Kidney (tissue), 13 donors: ENCODE measurements at regions not wholly inside any gene's neighbourhood (a gene's known extent, or its start where the extent isn't known, plus 50 kb on each side); places are given as distances from the start of the nearest gene placed in this dataset.

Experiments
- DNase-seq, 5 donors: peaks; one replicate each; pipeline ENCODE4 v3.0.0-alpha.2; 2013 to 2020
- FAIRE-seq: peaks from 2 replicates; lab custom pipeline; 2012; peaks lifted over from hg19 to GRCh38; lab: Jason Lieb, UNC
- H3K27ac ChIP-seq, 2 donors: one replicate each; pipeline ENCODE4 v1.7.0; 2013; ENCODE audit warnings: low read depth in 2 of 2, low read length in 2 of 2, inconsistent platforms in 1 of 2
- H3K27me3 ChIP-seq: one replicate; pipeline ENCODE4 v1.7.1; 2013; ENCODE audit warnings: low read length, inconsistent platforms; ENCODE audit not compliant: control insufficient read depth, insufficient read depth
- H3K36me3 ChIP-seq, 3 donors: one replicate each; pipeline versions ENCODE4 v1.7.0 to v1.7.1; 2013; ENCODE audit warnings: low read length in 3 of 3, control low read depth in 1 of 3, inconsistent platforms in 1 of 3; ENCODE audit not compliant: insufficient read depth in 3 of 3, control insufficient read depth in 2 of 3
- H3K4me1 ChIP-seq, 3 donors: one replicate each; pipeline versions ENCODE4 v1.7.0 to v1.7.1; 2013; ENCODE audit warnings: low read length in 3 of 3, inconsistent platforms in 1 of 3, low read depth in 1 of 3; ENCODE audit not compliant: control insufficient read depth in 2 of 3, insufficient read depth in 2 of 3
- H3K4me3 ChIP-seq, 3 donors: one replicate each; pipeline versions ENCODE4 v1.7.0 to v1.8.1; 2013; ENCODE audit warnings: low read length in 3 of 3, control low read depth in 1 of 3, inconsistent platforms in 1 of 3
- H3K9ac ChIP-seq, 3 donors: one replicate each; pipeline versions ENCODE4 v1.7.0 to v1.7.1; 2013; ENCODE audit warnings: low read length in 3 of 3, control low read depth in 1 of 3, inconsistent platforms in 1 of 3
- H3K9me3 ChIP-seq, 3 donors: one replicate each; pipeline versions ENCODE4 v1.7.0 to v1.7.1; 2013; ENCODE audit warnings: low read length in 3 of 3, control low read depth in 1 of 3, inconsistent platforms in 1 of 3; ENCODE audit not compliant: control insufficient read depth in 2 of 3, insufficient read depth in 1 of 3
- intact Hi-C: fragments of 100-400 bp; cut with DNase I; formaldehyde crosslinking; loops from one replicate; pipeline ENCODE4 v1.11.1; 2022
- TF ChIP-seq, protein P1 (sequence below): IDR thresholded peaks from 3 replicates; pipeline ENCODE4 v1.5.1; 2012; ENCODE audit warnings: mild to moderate bottlenecking, moderate library complexity, borderline replicate concordance; ENCODE audit not compliant: insufficient read depth; ENCODE audit errors: extremely low read depth
- donor health status: control.
- donor health status: control.
- donor health status: control.
- donor health status: control.
- donor health status: control.
- donor health status: DM: yes; HTN: yes; CAD: no.
- donor health status: Normal renal cell carcinoma (clear cell type).

DNA sequence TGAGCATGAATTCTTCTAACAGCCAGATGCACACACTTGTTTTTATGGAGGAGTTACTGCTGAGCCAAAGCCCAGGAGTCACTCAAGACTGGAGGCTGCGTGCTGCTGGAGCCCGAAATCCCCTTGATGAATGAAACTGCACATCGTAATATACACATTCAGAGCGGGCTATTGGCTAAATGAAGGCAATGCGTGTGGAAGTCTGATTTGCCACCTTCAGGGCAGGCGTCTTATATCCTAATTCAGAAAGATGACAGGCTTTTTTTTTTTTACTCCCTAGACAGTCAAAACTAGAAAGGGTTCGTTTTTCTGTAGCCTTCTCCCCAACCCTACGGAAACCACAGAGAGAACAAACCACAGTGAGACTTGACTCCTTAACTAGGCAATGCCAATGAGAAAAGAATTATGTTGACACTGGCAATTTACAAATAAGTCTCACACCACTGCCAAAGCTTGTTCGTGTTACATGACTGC, 227.2 kb upstream of the KLF14 start:
- Histone ChIP-seq H3K9ac (no peak overlapping the region), H3K27me3 (no peaks in the 10 kb centered on the region), H3K4me3 (no peak overlapping the region), H3K36me3 (peaks cover 0 to 7% (median 0%) of the 10 kb centered on the region in 3 donors), H3K4me1 (peaks cover 0 to 5% (median 5%) of the 10 kb centered on the region in 3 donors), H3K27ac (no peak overlapping the region), H3K9me3 (no peaks in the 10 kb centered on the region)
- FAIRE-seq (no peak), DNase-seq (no peak)
- TF ChIP-seq, protein P1, sequence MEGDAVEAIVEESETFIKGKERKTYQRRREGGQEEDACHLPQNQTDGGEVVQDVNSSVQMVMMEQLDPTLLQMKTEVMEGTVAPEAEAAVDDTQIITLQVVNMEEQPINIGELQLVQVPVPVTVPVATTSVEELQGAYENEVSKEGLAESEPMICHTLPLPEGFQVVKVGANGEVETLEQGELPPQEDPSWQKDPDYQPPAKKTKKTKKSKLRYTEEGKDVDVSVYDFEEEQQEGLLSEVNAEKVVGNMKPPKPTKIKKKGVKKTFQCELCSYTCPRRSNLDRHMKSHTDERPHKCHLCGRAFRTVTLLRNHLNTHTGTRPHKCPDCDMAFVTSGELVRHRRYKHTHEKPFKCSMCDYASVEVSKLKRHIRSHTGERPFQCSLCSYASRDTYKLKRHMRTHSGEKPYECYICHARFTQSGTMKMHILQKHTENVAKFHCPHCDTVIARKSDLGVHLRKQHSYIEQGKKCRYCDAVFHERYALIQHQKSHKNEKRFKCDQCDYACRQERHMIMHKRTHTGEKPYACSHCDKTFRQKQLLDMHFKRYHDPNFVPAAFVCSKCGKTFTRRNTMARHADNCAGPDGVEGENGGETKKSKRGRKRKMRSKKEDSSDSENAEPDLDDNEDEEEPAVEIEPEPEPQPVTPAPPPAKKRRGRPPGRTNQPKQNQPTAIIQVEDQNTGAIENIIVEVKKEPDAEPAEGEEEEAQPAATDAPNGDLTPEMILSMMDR, result no peak
- intact Hi-C loops, result no loop called here

DNA sequence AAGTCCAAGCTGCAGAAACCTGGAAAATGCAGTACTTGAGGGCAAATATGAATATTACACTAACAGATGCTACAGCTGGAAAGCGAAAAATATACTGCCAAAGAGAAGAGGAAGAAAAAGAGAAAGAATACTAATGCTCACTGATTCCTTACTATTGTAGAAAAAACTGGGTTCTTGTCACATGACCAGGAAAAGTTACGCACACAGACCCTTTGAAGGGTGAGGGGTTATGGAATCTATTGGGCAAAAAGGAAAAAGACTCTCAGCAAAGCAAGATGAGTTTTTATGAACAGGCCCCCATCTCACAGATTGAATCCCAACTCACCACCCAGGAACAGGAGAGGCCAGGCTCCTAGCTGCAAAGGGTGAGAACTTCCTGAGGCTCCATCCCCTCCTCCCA, 228.1 kb upstream of the KLF14 start:
- intact Hi-C loops, result no loop called here
- peaks cover 0 to 2% (median under 1%) of the 10 kb centered on the region in 3 donors for H3K4me1 ChIP-seq
- no peaks in the 10 kb centered on the region for H3K27me3 ChIP-seq
- TF ChIP-seq, protein P1, result no peak
- no peak overlapping the region for H3K27ac ChIP-seq
- no peak for DNase-seq
- peaks cover 0 to 7% (median 0%) of the 10 kb centered on the region in 3 donors for H3K36me3 ChIP-seq
- no peak overlapping the region for H3K4me3 ChIP-seq
- no peak overlapping the region for H3K9ac ChIP-seq
- no peak for FAIRE-seq
- H3K9me3 ChIP-seq, result no peaks in the 10 kb centered on the region

DNA sequence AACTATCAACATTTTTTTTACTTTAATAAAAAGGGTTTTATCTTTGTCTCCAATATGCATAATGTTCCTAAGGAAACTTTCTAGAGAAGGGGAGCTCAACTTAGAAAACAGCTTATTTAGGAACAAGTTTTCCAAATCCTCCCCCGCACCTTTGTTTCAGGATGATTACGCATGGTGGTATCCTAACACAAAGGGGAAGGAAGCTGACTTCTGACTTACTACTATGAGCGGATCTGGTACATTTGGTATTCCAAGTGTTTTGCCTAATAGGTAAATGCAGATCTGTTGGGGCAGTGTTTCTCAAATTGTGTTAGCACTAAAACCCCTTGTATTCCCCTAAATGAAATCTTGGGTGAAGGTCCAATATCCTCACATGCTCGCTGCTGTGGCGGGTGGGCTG, 229.3 kb upstream of the KLF14 start:
- H3K36me3 ChIP-seq, result peaks cover 0 to 7% (median 0%) of the 10 kb centered on the region in 3 donors
- TF ChIP-seq, protein P1, result no peak
- H3K9me3 ChIP-seq, result no peaks in the 10 kb centered on the region
- no peak for DNase-seq
- no peak overlapping the region for H3K9ac ChIP-seq
- FAIRE-seq, result no peak
- intact Hi-C loops, result no loop called here
- H3K4me3 ChIP-seq, result no peak overlapping the region
- no peak overlapping the region for H3K27ac ChIP-seq
- no peaks in the 10 kb centered on the region for H3K27me3 ChIP-seq
- H3K4me1 ChIP-seq, result peaks cover 0 to 2% (median 0%) of the 10 kb centered on the region in 3 donors

DNA sequence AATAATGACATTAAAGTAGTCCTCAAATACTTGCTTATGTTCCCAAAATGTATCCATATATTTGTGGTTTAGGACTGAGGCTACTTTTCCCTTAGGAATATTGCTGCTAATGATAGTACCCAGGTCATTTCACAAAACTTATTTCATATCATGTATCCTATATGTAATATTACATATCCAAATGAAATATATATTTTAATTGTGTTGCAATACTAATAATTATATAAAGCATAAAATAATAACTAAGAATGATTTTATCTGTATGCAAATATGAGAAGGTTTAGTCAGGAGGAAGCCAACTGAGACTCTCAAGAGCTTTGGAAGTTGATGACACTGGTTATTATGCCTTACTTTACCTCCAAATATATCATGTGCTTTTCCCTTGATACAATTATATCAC, 231.5 kb upstream of the KLF14 start:
- DNase-seq (no peak), FAIRE-seq (no peak)
- Histone ChIP-seq H3K9ac (no peak overlapping the region), H3K4me3 (no peak overlapping the region), H3K9me3 (no peaks in the 10 kb centered on the region), H3K27ac (no peak overlapping the region), H3K4me1 (peaks cover 0 to 2% (median 0%) of the 10 kb centered on the region in 3 donors), H3K36me3 (peaks cover 0 to 7% (median 0%) of the 10 kb centered on the region in 3 donors), H3K27me3 (no peaks in the 10 kb centered on the region)
- intact Hi-C loops, result no loop called here
- TF ChIP-seq, protein P1, result no peak
